ENCODE measurements at regions not wholly inside any gene's neighbourhood (a gene's known extent, or its start where the extent isn't known, plus 50 kb on each side); places are given as distances from the start of the nearest gene placed in this dataset.
"Not testable (repeated sequence)": the region's sequence is repeated elsewhere in the genome, so short reads cannot be mapped to it uniquely, and the experiment has no call there.

DNA sequence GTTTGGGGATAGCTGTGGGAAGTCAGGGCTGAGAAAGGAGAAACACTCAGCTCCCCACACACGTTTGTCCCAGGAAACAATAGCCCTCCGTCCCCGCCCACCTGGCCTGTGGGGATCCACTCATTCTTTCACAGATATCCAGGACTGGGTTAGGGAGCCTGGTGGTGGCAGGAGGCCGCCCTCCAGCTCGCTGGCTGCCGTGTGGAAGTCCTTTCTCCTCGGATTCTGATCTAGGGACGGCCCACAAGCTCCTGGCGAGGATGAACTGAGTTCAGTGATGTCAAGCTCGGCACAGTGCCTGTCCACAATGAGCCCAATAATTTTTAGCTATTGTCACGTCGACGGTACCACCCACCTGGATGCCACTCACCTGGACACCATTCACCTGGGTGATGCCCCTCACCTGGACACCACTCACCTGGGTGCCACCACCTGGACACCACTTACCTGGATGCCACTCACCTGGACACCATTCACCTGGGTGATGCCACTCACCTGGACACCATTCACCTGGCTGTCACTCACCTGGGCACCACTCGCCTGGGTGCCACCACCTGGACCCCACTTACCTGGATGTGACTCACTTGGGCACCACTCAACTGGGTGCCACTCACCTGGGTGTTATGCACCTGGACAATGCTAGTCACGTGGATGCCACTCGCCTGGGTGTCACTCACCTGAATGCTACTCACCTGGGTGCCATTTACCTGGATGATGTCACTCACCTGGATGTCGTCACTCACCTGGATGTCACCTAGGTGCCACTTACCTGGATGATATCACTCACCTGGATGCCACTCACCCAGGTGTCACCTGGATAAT lies 172.5 kb upstream of the FOXF1 start:
- DNase-seq = no peak

DNA sequence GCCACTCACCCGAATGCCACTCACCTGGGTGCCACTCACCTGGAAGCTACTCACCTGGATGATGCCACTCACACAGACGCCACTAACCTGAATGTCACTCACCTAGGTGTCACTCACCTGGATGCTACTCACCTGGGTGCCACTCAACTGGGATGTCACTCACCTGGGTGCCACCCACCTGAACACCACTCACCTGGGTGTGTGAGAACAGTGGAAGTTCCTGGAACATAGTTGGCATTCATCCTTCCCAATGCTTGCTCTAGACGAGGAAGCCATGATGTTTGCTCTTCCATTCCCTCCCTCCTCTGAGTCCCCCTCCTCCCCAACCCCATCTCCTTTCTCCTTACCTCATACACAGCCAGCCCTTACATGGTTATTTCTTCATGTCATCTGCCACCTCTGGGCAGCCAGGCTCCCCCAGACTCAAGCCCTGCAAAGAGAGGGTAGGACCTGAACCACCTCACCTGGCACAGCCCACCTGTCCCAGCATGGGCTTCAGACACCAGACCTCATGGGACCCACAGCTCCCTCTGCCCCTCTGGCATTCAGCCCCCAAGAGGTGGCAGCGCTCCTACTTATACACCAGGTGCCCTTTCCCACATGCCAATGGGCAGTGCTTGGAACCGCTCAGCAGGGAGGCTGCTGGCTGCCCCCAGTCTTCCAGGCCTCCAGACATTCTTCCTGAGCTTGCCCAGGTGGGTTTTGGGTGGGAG lies 171.8 kb upstream of the FOXF1 start:
- no peak for DNase-seq

GRCh38 chr16:86342161-86342834 lies 168.0 kb upstream of the FOXF1 start:
- DNase-seq = no peak

GRCh38 chr16:86343027-86343795 lies 167.1 kb upstream of the FOXF1 start:
- no peak for DNase-seq

- no peak for DNase-seq
These were observed 166.3 kb upstream of the FOXF1 start for GRCh38 chr16:86343796-86344585.

GRCh38 chr16:86344586-86344871 lies 165.8 kb upstream of the FOXF1 start:
- DNase-seq = no peak

- DNase-seq = no peak
These were observed 165.4 kb upstream of the FOXF1 start for GRCh38 chr16:86344881-86345280.

- DNase-seq = no peak
These were observed 164.8 kb upstream of the FOXF1 start for GRCh38 chr16:86345516-86345915.

- no peak for DNase-seq
These were observed 164.3 kb upstream of the FOXF1 start for GRCh38 chr16:86346034-86346433.

GRCh38 chr16:86347090-86347489 lies 163.2 kb upstream of the FOXF1 start:
- no peak for DNase-seq

- DNase-seq = no peak
These were observed 162.3 kb upstream of the FOXF1 start for GRCh38 chr16:86347916-86348555.

GRCh38 chr16:86349338-86349900 lies 160.9 kb upstream of the FOXF1 start:
- no peak for DNase-seq

- DNase-seq = no peak
These were observed 160.0 kb upstream of the FOXF1 start for GRCh38 chr16:86350289-86350688.

DNA sequence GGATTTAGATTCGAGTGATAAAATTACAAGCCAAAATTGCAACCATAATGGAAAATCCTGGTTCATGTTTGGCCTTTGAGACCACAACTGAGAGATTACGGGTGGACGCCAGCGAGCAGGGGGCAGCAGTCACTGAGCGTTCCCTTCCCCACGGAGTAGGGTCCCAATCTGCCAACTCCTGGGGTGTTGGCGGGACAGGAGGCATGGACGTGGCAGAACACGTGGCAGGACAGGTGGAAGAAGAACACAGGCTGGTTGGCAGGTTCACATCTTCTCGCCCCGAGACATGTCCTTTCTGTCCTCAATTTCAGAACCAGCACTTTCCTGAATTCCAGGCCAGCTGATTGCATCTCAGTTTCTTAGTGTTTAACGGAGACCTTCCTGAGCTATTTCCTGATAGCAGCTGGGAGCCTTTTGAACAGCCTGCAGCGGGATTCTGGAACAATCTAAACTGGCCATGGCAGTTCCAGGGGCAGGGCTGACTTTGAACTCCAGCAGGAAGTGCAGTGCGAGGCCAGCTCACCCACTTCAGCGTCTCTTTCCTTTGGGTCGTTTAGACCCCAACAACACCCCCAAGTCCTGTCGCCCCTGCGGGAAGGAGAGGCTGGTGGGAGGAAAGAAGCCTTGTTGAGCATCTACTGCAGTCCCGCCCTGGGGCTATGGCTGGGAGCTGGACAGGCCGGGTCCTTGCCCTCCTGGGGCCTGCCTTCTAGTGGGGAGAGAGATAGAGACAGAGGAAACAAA lies 159.1 kb upstream of the FOXF1 start:
- no peak for DNase-seq

DNA sequence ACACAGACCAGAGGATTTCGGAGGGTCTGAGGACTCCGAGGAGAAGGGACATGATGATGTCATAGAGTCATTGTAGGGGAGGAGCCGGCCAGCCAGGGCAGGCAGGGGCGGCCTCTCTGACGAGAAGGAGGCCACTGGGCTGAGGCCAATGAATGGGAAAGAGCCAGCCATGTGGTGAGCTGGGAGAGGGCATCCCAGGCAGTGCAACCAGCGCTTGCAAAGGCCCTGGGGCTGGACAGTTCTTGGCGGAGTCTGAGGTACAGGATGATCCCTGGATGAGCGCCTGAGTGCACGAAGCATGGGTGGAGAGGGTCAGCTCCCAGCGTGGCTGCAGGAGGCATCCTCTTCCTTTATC lies 158.6 kb upstream of the FOXF1 start:
- not testable (repeated sequence) for DNase-seq

DNA sequence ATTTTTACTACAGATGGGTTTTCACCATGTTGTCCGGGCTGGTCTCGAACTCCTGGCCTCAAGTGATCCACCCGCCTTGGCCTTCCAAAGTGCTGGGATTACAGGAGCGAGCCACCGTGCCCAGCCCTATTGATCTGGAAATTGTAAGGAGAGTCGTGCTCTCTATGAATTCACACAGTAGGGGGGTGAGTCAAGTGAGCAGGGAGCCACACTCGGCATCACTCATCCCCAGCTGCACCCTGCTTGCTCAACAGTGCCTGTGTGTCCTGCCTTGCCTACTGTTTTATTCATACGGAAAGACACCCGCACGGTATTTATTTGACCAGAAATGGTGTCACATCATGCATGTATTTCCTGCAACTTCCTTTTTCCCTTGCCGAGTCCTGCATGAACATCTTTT lies 157.2 kb upstream of the FOXF1 start:
- DNase-seq = no peak

GRCh38 chr16:86353948-86354347 lies 156.4 kb upstream of the FOXF1 start:
- no peak for DNase-seq

GRCh38 chr16:86354641-86355513 lies 155.4 kb upstream of the FOXF1 start:
- DNase-seq = no peak

GRCh38 chr16:86355531-86355930 lies 154.8 kb upstream of the FOXF1 start:
- DNase-seq = no peak

DNA sequence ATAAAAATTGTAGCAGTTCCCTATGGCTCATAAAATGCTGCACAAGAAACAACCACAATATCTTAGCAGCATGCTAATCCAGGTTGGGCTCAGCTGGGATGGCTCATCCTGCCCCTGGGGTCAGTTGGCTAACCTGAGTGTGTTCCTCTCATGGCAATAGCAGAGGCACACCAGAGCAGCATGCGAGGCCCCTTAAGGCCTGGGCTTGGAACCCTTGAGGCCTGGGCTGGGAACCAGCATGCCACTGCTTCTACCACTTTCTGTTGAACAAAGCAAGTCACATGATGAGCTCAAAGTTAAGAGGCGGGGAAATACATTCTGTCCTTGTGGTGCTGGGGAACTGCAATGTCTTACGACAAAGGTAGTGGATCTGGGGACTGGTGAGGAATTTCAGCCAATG lies 154.4 kb upstream of the FOXF1 start:
- no peak for DNase-seq
